GM23248 (cell line): ENCODE measurements at regions not wholly inside any gene's neighbourhood (a gene's known extent, or its start where the extent isn't known, plus 50 kb on each side); places are given as distances from the start of the nearest gene placed in this dataset.

Experiments
- DNase-seq: peaks from one replicate; pipeline ENCODE4 v3.0.0-alpha.2; 2015
- H2AFZ ChIP-seq: fragments of 200-600 bp; sonication (generic); 2 replicates; pipeline ENCODE4 v1.6.1; 2016; ENCODE audit warnings: antibody characterized with exemption
- H3F3A ChIP-seq: fragments of 200-600 bp; sonication (generic); 2 replicates; pipeline ENCODE4 v1.6.1; 2016; ENCODE audit warnings: mild to moderate bottlenecking, antibody characterized with exemption, mixed run types; ENCODE audit not compliant: insufficient read depth
- H3K27ac ChIP-seq: fragments of 200-600 bp; sonication (generic); 2 replicates; pipeline ENCODE4 v1.5.1; 2016; ENCODE audit warnings: mild to moderate bottlenecking
- H3K27me3 ChIP-seq: fragments of 200-600 bp; sonication (generic); replicated peaks from 2 replicates; pipeline ENCODE4 v1.6.1; 2016; ENCODE audit warnings: mild to moderate bottlenecking; ENCODE audit not compliant: insufficient read depth
- H3K36me3 ChIP-seq: fragments of 200-600 bp; sonication (generic); 2 replicates; pipeline ENCODE4 v1.6.1; 2016; ENCODE audit warnings: low read depth, mild to moderate bottlenecking
- H3K4me1 ChIP-seq: fragments of 200-600 bp; sonication (generic); 2 replicates; pipeline ENCODE4 v1.6.1; 2016; ENCODE audit warnings: mild to moderate bottlenecking; ENCODE audit not compliant: insufficient read depth
- H3K4me2 ChIP-seq: fragments of 200-600 bp; sonication (generic); one replicate; pipeline ENCODE4 v1.6.1; 2016; ENCODE audit warnings: mild to moderate bottlenecking; ENCODE audit not compliant: unreplicated experiment
- H3K4me3 ChIP-seq: fragments of 200-600 bp; sonication (generic); 2 replicates; pipeline ENCODE4 v1.5.1; 2016; ENCODE audit warnings: mild to moderate bottlenecking
- H3K79me2 ChIP-seq: fragments of 200-600 bp; sonication (generic); 2 replicates; pipeline ENCODE4 v1.6.1; 2016; ENCODE audit warnings: mild to moderate bottlenecking; ENCODE audit not compliant: insufficient read depth
- H3K9ac ChIP-seq: fragments of 200-600 bp; sonication (generic); 2 replicates; pipeline ENCODE4 v1.6.1; 2016; ENCODE audit warnings: mild to moderate bottlenecking
- H3K9me2 ChIP-seq: fragments of 200-600 bp; sonication (generic); 2 replicates; pipeline ENCODE4 v1.6.1; 2016; ENCODE audit warnings: mixed run types, mild to moderate bottlenecking, moderate library complexity; ENCODE audit not compliant: insufficient read depth
- H3K9me3 ChIP-seq: fragments of 200-600 bp; sonication (generic); one replicate; pipeline ENCODE4 v1.6.1; 2017; ENCODE audit warnings: low read depth
- H4K20me1 ChIP-seq: fragments of 200-600 bp; sonication (generic); 2 replicates; pipeline ENCODE4 v1.6.0; 2016; ENCODE audit not compliant: insufficient read depth
- EZH2 ChIP-seq: fragments of 200-600 bp; sonication (generic); IDR thresholded peaks from 2 replicates; pipeline ENCODE4 v1.6.1; 2018; ENCODE audit warnings: antibody characterized with exemption, mild to moderate bottlenecking; ENCODE audit not compliant: insufficient read depth, poor library complexity, severe bottlenecking
- EZH2phosphoT487 ChIP-seq: fragments of 200-600 bp; sonication (generic); IDR thresholded peaks from 2 replicates; pipeline ENCODE4 v1.6.1; 2018; ENCODE audit warnings: antibody characterized with exemption, moderate library complexity, mild to moderate bottlenecking, low read depth; ENCODE audit not compliant: insufficient read depth
- WGBS, 2 experiments: methylation state at CpG; one replicate each; pipeline ENCODE4 v1.1.6; 2015 to 2017; ENCODE audit warnings: low lambda C conversion rate in 2 of 2, low coverage in 1 of 2; ENCODE audit errors: missing lambda C conversion rate in 2 of 2; 5-methylcytosine and 5-hydroxymethylcytosine counted together
- in situ Hi-C: fragments of 300-500 bp; cut with MboI; formaldehyde crosslinking; loops from 2 replicates; pipeline ENCODE4 v1.15.0; 2020

DNA sequence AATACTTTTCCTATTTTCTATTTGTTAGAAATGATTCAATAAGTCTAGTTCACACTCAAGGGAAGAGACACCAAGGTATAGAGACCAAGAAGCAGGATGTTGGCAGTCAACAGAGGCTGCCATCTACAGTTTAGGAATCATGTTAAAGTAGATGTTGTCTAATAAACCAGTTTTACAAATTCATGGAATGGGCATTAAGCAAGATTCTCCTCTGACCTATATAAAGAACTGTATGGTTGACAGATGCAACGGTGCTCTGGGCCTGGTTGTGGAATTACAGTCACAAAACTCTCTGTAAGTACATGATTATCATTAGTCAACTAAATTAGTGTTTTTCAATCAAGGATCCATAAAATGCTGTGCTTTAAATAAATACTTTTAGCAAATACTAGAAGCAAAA is 475.1 kb downstream of the NAV3 start:
- Histone ChIP-seq H2AFZ (no peak overlapping the region), H4K20me1 (no peaks in the 10 kb centered on the region), H3K9me2 (no peaks in the 10 kb centered on the region), H3K27ac (no peak overlapping the region), H3F3A (no peaks in the 10 kb centered on the region), H3K79me2 (no peaks in the 10 kb centered on the region), H3K4me2 (no peak overlapping the region), H3K27me3 (no peaks in the 10 kb centered on the region), H3K4me1 (no peaks in the 10 kb centered on the region), H3K36me3 (no peaks in the 10 kb centered on the region), H3K9ac (no peak overlapping the region), H3K9me3 (no peaks in the 10 kb centered on the region), H3K4me3 (no peak overlapping the region)
- in situ Hi-C loops = no loop called here
- TF ChIP-seq EZH2phosphoT487 (no peak), EZH2 (no peak)
- 96 to 97% methylated on average over 1 of the region's 1 CpG for WGBS, 2 experiments
- DNase-seq = no peak

DNA sequence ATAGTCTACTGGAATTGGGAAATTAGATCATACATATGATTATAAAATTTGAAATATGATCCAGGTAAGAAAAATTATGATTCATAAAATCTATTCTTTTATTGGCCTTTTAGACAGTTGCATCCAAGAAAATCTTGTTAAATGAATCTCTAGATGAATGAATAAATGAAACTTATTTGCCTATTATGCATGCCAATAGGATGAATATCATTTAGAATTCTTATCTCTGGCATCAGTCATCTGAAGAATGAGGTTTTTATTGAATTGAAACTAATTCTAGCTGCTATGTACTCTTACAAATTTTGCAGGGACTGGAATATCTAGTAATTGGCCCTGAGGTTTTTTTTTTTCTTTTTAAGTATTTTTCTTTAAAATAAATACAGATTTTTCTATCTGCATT is 475.5 kb downstream of the NAV3 start:
- TF ChIP-seq EZH2phosphoT487 = no peak
- no peak for TF ChIP-seq EZH2
- no peaks in the 10 kb centered on the region for H3K4me1 ChIP-seq
- H3K4me3 ChIP-seq = no peak overlapping the region
- H3K27ac ChIP-seq = no peak overlapping the region
- in situ Hi-C loops = no loop called here
- no peaks in the 10 kb centered on the region for H3K36me3 ChIP-seq
- DNase-seq = no peak
- H3K79me2 ChIP-seq = no peaks in the 10 kb centered on the region
- no peak overlapping the region for H3K9ac ChIP-seq
- H4K20me1 ChIP-seq = no peaks in the 10 kb centered on the region
- H3F3A ChIP-seq = no peaks in the 10 kb centered on the region
- H2AFZ ChIP-seq = no peak overlapping the region
- H3K4me2 ChIP-seq = no peak overlapping the region
- no peaks in the 10 kb centered on the region for H3K9me3 ChIP-seq
- no peaks in the 10 kb centered on the region for H3K9me2 ChIP-seq
- no peaks in the 10 kb centered on the region for H3K27me3 ChIP-seq

DNA sequence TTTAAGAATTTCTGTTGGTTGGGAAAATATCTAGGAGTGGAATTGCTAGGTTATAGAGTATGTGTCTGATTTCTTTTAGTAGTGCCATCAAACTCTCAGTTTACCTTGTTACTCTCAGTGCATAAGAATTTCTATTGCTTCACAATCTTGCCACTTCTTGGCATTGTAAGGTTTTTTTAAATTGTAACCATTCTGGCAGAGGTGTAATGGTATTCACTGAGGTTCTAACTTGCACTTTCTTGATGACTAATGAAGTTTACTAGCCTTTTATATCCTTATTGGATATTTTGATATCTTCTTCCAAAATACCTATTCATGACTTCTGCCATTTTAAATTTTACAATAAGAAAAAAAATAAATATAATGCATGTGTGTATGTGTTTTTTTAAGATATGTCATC is 478.0 kb downstream of the NAV3 start:
- Histone ChIP-seq H2AFZ (no peak overlapping the region), H3K27ac (no peak overlapping the region), H3K4me1 (no peaks in the 10 kb centered on the region), H4K20me1 (no peaks in the 10 kb centered on the region), H3K4me3 (no peak overlapping the region), H3K4me2 (no peak overlapping the region), H3K9me3 (no peaks in the 10 kb centered on the region), H3K36me3 (no peaks in the 10 kb centered on the region), H3K9ac (no peak overlapping the region), H3F3A (no peaks in the 10 kb centered on the region), H3K79me2 (no peaks in the 10 kb centered on the region), H3K27me3 (no peaks in the 10 kb centered on the region), H3K9me2 (no peaks in the 10 kb centered on the region)
- DNase-seq = no peak
- TF ChIP-seq EZH2phosphoT487 = no peak
- TF ChIP-seq EZH2 = no peak
- in situ Hi-C loops = no loop called here

DNA sequence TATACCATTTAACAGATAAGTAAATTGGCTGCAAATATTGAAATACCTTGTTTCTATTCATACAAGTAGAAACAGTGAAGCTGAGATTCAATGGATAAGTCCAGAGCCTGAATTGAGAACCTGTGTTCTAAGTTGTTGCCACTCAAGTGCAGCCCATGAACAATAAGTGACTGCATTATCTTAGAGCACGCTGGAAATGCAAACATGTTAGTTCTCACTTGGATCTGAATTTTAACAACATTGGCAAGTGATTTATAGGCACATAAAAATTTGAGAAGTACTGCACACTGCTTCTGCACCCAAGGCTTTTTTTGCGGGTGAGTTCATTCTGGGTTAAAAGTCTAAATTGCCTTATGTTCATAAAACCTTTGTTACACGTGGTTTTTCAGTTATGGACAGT is 484.3 kb downstream of the NAV3 start:
- no peak overlapping the region for H3K9ac ChIP-seq
- no peak overlapping the region for H3K4me2 ChIP-seq
- H3K79me2 ChIP-seq = no peaks in the 10 kb centered on the region
- no peak overlapping the region for H3K4me3 ChIP-seq
- WGBS, 2 experiments = 80 to 95% methylated on average over 3 of the region's 3 CpGs
- H3K27me3 ChIP-seq = no peaks in the 10 kb centered on the region
- H3K4me1 ChIP-seq = no peaks in the 10 kb centered on the region
- no peaks in the 10 kb centered on the region for H4K20me1 ChIP-seq
- H3K9me3 ChIP-seq = no peaks in the 10 kb centered on the region
- DNase-seq = no peak
- H3K27ac ChIP-seq = no peak overlapping the region
- no peaks in the 10 kb centered on the region for H3K9me2 ChIP-seq
- in situ Hi-C loops = no loop called here
- no peaks in the 10 kb centered on the region for H3K36me3 ChIP-seq
- no peak for TF ChIP-seq EZH2phosphoT487
- no peak for TF ChIP-seq EZH2
- H2AFZ ChIP-seq = no peak overlapping the region
- no peaks in the 10 kb centered on the region for H3F3A ChIP-seq

DNA sequence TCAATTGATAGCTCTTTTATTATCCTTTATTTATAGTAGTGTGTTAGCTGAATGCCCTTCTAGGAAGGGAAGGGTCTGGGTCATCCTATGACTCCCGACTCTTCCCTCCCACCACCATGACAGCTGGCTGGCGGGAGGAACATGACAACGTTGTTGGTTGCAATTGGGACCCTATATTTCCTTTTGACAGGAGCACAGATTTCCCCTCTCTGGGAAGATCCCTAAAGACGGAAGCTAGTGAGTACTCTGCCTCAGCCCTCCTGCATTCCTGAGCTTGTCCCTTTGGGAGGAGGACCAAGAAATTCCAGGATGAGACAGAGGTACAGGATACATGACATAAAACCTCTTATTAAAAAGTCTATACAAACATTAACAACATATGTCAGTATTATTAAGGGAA is 485.4 kb downstream of the NAV3 start:
- peak overlapping the region; percentile 28; the same call in 1 of the 2 replicates for H2AFZ ChIP-seq
- DNase-seq = no peak

More for the DNA sequence above, 485.4 kb downstream of the NAV3 start:
- H4K20me1 ChIP-seq = no peaks in the 10 kb centered on the region
- H3F3A ChIP-seq = no peaks in the 10 kb centered on the region
- H3K79me2 ChIP-seq = no peaks in the 10 kb centered on the region
- no peaks in the 10 kb centered on the region for H3K4me1 ChIP-seq
- no peaks in the 10 kb centered on the region for H3K36me3 ChIP-seq
- WGBS, 2 experiments = 52 to 56% methylated on average over 4 of the region's 4 CpGs
- no peak overlapping the region for H3K9ac ChIP-seq
- no peaks in the 10 kb centered on the region for H3K27me3 ChIP-seq
- no peaks in the 10 kb centered on the region for H3K9me2 ChIP-seq
- no peak overlapping the region for H3K4me2 ChIP-seq
- H3K4me3 ChIP-seq = no peak overlapping the region
- no peak overlapping the region for H3K27ac ChIP-seq
- TF ChIP-seq EZH2phosphoT487 = no peak
- TF ChIP-seq EZH2 = no peak
- H3K9me3 ChIP-seq = no peaks in the 10 kb centered on the region
- in situ Hi-C loops = no loop called here
